ENCODE measurements at regions not wholly inside any gene's neighbourhood (a gene's known extent, or its start where the extent isn't known, plus 50 kb on each side); places are given as distances from the start of the nearest gene placed in this dataset.

DNA sequence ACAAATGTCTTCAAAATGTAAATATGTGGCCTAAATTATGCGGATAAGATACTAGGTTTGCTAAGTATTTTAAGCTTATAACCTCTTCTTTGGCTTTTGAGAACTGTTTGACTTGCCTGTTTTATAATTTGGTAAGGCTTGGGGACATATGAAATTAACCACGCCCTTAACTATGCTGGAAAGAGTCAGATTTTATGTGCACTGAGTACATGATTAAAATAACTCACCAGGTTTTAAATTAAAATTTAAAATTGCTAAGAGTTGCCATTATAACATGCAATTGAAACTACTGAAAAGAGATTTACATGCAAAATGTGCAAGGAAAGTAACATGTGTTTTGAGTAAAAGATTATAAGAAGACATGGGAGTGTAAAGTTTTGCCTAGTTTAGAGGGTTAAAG, 141.9 kb downstream of the WDR11 start:
- TF ChIP-seq, protein P1, sequence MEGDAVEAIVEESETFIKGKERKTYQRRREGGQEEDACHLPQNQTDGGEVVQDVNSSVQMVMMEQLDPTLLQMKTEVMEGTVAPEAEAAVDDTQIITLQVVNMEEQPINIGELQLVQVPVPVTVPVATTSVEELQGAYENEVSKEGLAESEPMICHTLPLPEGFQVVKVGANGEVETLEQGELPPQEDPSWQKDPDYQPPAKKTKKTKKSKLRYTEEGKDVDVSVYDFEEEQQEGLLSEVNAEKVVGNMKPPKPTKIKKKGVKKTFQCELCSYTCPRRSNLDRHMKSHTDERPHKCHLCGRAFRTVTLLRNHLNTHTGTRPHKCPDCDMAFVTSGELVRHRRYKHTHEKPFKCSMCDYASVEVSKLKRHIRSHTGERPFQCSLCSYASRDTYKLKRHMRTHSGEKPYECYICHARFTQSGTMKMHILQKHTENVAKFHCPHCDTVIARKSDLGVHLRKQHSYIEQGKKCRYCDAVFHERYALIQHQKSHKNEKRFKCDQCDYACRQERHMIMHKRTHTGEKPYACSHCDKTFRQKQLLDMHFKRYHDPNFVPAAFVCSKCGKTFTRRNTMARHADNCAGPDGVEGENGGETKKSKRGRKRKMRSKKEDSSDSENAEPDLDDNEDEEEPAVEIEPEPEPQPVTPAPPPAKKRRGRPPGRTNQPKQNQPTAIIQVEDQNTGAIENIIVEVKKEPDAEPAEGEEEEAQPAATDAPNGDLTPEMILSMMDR (IDR thresholded peaks at IDR 0.05 in 2 of 3, conservative IDR thresholded peaks at IDR 0.05 in 1 of 3; ENCODE audit: control insufficient read depth in 2 of 3, extremely low read depth in 1 of 3, insufficient read depth in 1 of 3, low read depth in 3 of 3, low read length in 3 of 3) = no peak
- no peak for TF ChIP-seq EP300 (IDR thresholded peaks at IDR 0.05; ENCODE audit: borderline replicate concordance in 1 of 2, control insufficient read depth in 1 of 2, low read depth in 2 of 2, low read length in 2 of 2)
- no peak for TF ChIP-seq NFIC (IDR thresholded peaks at IDR 0.05; ENCODE audit: low read depth, low read length)
- no peak for TF ChIP-seq ZBTB40 (IDR thresholded peaks at IDR 0.05; ENCODE audit: borderline replicate concordance)
- no peak for TF ChIP-seq POLR2A (IDR thresholded peaks at IDR 0.05; ENCODE audit: low read depth, low read length)
- TF ChIP-seq IRF3 (IDR thresholded peaks at IDR 0.05) = no peak
- no peak for TF ChIP-seq SPI1 (IDR thresholded peaks at IDR 0.05; ENCODE audit: borderline replicate concordance, insufficient read depth, low read depth, low read length)
- TF ChIP-seq IKZF2 (IDR thresholded peaks at IDR 0.05) = no peak
- no peak for TF ChIP-seq YY1 (IDR thresholded peaks at IDR 0.05; ENCODE audit: low read depth, low read length)
- TF ChIP-seq MEF2A (IDR thresholded peaks at IDR 0.05; ENCODE audit: insufficient read depth, low read depth, low read length) = no peak
- no peak for TF ChIP-seq TCF3 (IDR thresholded peaks at IDR 0.05; ENCODE audit: borderline replicate concordance, insufficient read depth, low read depth, low read length)

Measured in GM12878 (cell line).